NB4 (cell line): ENCODE measurements at regions not wholly inside any gene's neighbourhood (a gene's known extent, or its start where the extent isn't known, plus 50 kb on each side); places are given as distances from the start of the nearest gene placed in this dataset.

Experiments used
- DNase-seq: peaks from one replicate; pipeline ENCODE4 v3.0.0; 2010; ENCODE audit warnings: low read depth
- H3K4me3 ChIP-seq: one replicate; pipeline ENCODE4 v1.5.1; 2011; ENCODE audit warnings: mild to moderate bottlenecking, low read depth, low read length, moderate library complexity
- CTCF ChIP-seq: IDR thresholded peaks from one replicate; pipeline ENCODE4 v1.5.1; 2012; ENCODE audit warnings: low read depth, low read length
- MAX ChIP-seq: IDR thresholded peaks from 2 replicates; pipeline ENCODE4 v1.6.1; 2011; ENCODE audit warnings: low read depth, low read length
- MYC ChIP-seq: IDR thresholded peaks from 2 replicates; pipeline ENCODE4 v1.6.1; 2011; ENCODE audit warnings: low read depth, low read length
- POLR2A ChIP-seq: IDR thresholded peaks from 2 replicates; pipeline ENCODE4 v1.6.1; 2011; ENCODE audit warnings: mild to moderate bottlenecking; ENCODE audit not compliant: insufficient read length; ENCODE audit errors: extremely low read depth

- TF ChIP-seq MYC (no peak), MAX (no peak), POLR2A (no peak), CTCF (no peak)
- DNase-seq = no peak
- no peak overlapping the region for H3K4me3 ChIP-seq
Observed at GRCh38 chr11:22512457-22512856, 113.2 kb downstream of the FANCF start.

- no peak for TF ChIP-seq MYC
- no peak overlapping the region for H3K4me3 ChIP-seq
- DNase-seq = no peak
Observed at GRCh38 chr11:22510741-22511140, 114.9 kb downstream of the FANCF start.

GRCh38 chr11:22510010-22510409, 115.6 kb downstream of the FANCF start:
- no peak for DNase-seq
- no peak for TF ChIP-seq POLR2A
- no peak overlapping the region for H3K4me3 ChIP-seq

GRCh38 chr11:22508665-22509064, 117.0 kb downstream of the FANCF start:
- TF ChIP-seq CTCF (no peak), POLR2A (no peak), MYC (no peak), MAX (no peak)
- no peak overlapping the region for H3K4me3 ChIP-seq
- DNase-seq = no peak

GRCh38 chr11:22497474-22497873, 128.1 kb downstream of the FANCF start:
- TF ChIP-seq CTCF (no peak), MYC (no peak), MAX (no peak), POLR2A (no peak)
- no peak for DNase-seq
- H3K4me3 ChIP-seq = no peak overlapping the region

GRCh38 chr11:22491555-22492225, 133.9 kb downstream of the FANCF start:
- no peak for DNase-seq
- H3K4me3 ChIP-seq = no peak overlapping the region
- no peak for TF ChIP-seq POLR2A
- no peak for TF ChIP-seq MYC
- no peak for TF ChIP-seq MAX
- no peak for TF ChIP-seq CTCF

GRCh38 chr11:22479971-22480720, 142.0 kb downstream of the SLC17A6 start:
- H3K4me3 ChIP-seq = no peak overlapping the region
- no peak for DNase-seq
- TF ChIP-seq MAX (no peak), POLR2A (no peak), CTCF (no peak), MYC (no peak)
